Caki2 (cell line): ENCODE measurements at regions not wholly inside any gene's neighbourhood (a gene's known extent, or its start where the extent isn't known, plus 50 kb on each side); places are given as distances from the start of the nearest gene placed in this dataset.

Source experiments
- DNase-seq: peaks from one replicate; pipeline ENCODE4 v3.0.0-alpha.2; 2015; ENCODE audit warnings: low read depth
- in situ Hi-C: cut with HindIII; loops from 2 replicates; pipeline ENCODE4 v1.10.0; 2016; ENCODE audit warnings: low sequenced_read_pairs, low pct_unique_long_range_greater_than_20kb, mixed read lengths

DNA sequence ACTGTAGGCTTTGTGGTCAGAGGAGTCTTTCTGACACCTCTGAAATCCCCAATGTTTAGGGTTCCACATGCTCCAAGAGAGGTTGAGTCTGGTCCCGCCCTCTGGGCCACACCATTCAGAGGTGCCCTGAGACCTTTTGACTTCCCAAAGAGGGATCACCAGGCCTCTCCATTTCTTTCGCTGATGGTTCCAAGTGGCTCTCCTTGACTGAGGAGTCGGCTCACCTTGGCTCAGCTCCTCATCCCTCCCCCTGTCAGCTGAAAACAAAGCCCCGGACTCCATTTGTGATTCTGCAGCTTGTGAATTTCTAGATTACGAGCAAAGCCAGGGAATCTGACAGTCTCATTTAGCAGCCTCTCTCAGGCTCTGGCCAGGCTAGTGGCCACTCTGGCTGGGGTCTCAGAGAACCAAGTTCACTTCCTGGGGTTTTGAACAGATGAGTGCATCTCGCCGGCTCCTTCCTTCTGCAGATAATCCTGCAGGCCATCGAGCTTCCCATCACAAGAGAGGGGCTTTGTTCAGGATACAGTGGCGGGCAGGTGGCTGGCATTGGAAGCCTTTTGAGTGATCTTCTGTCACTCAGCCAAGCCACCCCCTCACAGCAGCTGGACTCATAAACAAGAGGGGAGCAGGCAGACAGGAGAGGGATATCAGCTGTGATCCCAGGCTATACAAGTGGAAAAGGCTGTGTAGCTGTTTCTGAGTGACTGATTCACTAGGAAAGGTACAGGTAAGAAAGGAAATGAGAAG is 102.9 kb downstream of the TRIM29 start:
- DNase-seq: no peak
- in situ Hi-C loops: no loop called here

GRCh38 chr11:120034176-120034875 is 103.6 kb downstream of the TRIM29 start:
- DNase-seq: no peak
- in situ Hi-C loops: no loop called here

GRCh38 chr11:120032766-120033390 is 105.0 kb downstream of the TRIM29 start:
- in situ Hi-C loops: no loop called here
- DNase-seq: no peak

DNA sequence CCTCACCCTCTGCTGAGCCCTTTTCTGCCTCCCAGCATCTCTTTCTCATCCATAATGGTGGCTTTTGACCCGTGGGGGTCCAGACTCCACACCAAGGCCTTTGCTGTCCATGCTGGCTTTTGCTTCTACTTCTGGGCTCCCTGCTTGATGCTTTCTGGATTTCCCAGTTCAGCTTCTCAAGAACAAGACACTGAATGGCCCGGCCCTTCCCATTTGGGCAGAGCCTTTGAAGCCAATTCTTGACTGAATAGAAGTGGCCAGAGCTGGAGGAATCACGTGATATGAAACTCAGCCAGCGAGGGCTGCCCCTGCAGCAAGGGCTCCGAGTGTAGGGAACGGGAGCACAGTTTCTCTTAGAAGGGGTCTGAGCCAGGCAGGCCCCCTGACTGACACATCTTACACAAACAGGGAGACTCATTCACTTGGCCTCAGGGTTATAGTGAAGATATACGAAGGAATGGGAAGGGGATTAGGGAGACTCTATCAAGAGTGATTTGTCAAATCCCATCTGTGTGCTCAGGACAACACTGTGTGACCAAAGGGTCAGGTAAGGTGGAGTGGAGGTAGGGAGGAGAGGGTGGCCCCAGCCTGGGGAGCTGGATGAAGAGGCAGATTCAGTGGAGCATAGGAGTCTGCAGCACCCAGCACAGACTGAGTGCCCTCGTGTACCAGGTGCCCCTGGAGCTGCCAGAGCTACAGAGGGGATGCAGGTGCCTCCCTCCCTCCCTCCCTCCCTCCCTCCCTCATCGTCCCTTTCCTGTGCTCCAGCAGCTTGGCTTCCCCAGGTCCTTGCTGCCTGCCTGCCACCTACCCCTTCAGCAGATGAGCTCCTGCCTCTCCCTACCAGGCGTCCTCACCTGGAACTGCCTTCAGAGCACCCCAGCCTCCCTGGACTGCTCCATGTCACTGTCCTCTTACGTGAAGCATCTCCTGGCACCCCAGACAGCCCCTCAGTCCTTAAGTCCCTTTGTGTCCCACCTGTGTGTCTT is 106.0 kb downstream of the TRIM29 start:
- no peak for DNase-seq
- in situ Hi-C loops: no loop called here

DNA sequence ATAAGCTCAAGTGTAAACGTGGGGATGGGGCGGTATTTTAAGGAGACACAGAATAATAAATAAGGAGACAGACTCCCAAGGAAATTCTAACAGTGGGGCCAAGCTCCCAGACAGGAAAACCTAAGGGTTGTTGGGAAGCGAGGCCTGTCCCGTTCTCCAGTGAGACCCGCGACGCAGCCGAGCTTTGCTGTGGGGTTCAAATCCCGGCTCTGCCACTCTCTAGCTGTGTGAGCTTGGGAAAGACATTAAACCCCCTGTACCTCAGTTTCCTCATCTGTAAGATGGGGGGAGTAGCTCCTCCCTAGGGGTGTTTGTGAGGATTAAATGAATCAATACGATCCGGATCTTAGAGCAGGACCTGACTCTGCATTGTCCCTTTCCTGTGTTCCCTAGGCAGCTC is 106.8 kb downstream of the TRIM29 start:
- no peak for DNase-seq
- in situ Hi-C loops: no loop called here

DNA sequence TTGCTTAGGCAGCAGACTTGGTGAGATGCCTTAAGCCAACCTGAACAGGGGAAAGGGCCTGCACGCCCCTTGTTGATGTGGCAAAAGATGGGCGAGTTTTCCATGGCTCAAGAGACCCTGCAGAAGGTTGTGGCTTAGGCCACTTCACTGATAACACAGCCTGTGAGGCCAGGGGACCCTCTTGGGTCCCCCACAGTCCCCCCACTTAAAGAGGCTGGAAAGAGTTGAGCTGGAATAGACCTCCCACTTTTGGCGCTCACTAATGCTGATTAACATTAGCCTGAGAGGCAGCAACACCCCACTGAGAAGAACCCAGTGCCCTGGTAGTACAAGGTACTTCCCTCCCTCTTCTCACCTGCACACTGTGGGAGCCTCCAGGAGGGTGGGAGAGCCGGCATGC is 107.5 kb downstream of the TRIM29 start:
- in situ Hi-C loops: no loop called here
- no peak for DNase-seq

DNA sequence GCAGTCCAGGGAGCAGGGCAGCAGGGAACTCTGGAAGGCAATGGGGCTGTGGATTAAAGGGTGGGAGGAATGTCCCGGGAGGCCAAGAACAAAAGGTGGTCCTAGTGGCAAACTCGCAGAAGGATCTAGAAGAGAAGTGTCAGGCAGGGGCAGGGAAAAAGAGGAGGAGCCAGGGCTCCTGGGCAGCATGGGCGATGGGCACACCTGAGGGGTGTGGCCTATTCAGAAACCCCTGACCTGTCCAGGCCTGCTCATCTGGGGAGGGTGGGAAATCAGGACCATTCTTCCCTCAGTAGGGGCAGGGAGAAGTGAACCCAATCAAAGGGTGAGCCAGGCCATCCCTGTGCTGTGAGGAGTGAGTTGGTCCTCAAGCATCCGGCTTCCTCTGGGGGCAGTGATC is 108.6 kb downstream of the TRIM29 start:
- in situ Hi-C loops: no loop called here
- DNase-seq: no peak

DNA sequence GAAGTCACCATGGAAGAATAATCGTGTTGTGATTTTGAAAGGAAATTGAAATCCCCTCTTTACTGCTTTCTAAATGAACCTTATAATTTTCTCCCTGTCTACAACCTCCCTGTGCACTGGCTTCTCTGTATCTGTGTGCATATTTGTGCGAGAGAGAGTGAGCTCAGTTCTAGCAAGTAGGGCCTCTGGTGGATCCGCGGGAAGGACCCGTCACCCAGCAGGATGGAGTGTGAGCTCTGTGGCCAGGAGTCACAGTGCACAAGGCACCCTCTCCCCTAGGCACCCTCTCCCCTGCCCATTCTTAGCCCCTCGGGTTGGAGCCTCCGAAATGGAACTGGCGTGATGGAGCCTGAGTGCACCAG is 109.0 kb downstream of the TRIM29 start:
- in situ Hi-C loops: no loop called here
- DNase-seq: no peak

- no peak for DNase-seq
- in situ Hi-C loops: no loop called here
These were observed 109.6 kb downstream of the TRIM29 start for GRCh38 chr11:120028181-120028896.

- in situ Hi-C loops: no loop called here
- no peak for DNase-seq
These were observed 110.2 kb downstream of the TRIM29 start for GRCh38 chr11:120027546-120028180.

DNA sequence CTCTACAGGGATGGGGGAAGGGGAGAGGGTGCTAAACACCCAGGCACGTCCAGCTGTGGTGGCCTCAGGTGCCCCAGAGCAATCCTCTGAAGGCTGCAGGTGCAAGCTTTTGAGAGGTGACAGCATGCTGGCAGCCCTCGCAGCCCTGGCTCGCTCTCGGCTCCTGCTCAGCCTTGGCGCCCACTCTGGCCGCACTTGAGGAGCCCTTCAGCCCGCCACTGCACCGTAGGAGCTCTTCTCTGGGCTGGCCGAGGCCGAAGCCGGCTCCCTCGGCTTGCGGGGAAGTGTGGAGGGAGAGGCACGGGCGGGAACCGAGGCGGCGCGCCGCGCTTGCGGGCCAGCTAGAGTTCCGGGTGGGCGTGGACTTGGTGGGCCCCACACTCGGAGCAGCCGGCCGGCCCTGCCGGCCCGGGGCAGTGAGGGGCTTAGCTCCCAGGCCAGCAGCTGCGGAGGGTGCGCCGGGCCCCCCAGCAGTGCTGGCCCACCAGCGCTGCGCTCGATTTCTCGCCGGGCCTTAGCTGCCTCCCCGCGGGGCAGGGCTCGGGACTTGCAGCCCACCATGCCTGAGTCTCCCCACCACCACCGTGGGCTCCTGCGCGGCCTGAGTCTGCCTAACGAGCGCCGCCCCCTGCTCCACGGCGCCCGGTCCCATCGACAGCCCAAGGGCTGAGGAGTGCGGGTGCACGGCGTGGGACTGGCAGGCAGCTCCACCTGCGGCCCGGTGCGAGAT is 112.1 kb downstream of the TRIM29 start:
- in situ Hi-C loops: no loop called here
- no peak for DNase-seq

DNA sequence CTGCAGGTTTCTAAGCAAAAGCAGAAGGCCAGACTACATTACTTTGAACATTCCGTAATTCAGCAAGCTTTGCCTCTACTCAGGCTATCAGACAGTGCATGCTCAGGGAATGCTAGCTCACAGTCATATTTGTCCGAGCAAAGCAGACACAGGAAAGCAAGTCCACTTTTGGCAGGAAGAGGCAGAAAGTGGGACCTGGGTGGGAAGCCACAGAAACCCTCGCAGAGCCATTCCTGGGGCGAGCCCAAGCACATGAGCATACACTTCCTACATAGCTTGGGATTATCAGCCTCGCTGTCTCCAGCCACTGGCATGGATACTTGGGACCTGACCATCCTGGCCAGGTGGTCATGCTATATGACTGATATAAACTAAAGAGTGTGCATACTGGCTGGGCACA is 113.3 kb downstream of the TRIM29 start:
- in situ Hi-C loops: no loop called here

GRCh38 chr11:120024046-120024445 is 113.9 kb downstream of the TRIM29 start:
- in situ Hi-C loops: no loop called here
- DNase-seq: no peak

More for the DNA sequence above, 113.3 kb downstream of the TRIM29 start:
- DNase-seq: no peak

GRCh38 chr11:120023551-120023950 is 114.4 kb downstream of the TRIM29 start:
- no peak for DNase-seq
- in situ Hi-C loops: no loop called here

DNA sequence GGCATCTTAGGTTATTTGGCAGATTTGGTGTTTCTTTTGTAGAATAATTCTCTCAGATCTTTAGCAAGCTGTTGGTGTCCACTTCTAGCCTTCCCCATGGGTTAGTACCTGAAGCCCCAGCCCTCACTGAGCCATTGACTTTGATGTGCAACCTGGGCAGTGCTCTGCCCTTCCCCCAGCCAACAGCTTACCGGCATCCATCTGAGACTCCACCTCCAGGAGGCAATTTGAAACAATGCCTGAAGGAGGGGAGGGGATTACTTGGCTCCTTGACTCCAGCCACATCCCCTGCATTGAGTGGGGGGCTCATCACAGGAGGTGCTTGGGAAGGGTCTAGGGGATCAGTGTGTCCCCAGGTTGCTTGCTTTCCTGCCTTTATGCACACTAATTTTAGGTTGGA is 114.8 kb downstream of the TRIM29 start:
- in situ Hi-C loops: no loop called here
- DNase-seq: no peak

DNA sequence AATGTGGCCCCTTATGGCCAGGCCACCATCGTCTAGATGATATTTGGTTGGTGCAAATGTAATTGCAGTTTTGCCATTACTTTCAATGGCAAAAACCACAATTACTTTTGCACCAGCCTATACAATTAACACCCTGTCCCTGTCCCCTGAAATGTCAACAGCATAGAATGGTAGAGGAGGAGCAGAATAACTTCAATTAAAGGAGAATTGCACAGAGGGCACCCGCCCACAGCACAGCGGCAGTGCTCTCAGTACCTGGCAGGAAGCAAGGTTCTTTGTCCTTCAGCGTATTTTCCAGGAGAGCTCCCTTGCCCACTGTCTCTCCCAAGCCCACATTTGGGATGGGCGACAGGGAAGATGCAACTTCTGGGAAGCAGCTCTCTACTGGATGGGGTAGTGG is 115.3 kb downstream of the TRIM29 start:
- in situ Hi-C loops: no loop called here
- no peak for DNase-seq

DNA sequence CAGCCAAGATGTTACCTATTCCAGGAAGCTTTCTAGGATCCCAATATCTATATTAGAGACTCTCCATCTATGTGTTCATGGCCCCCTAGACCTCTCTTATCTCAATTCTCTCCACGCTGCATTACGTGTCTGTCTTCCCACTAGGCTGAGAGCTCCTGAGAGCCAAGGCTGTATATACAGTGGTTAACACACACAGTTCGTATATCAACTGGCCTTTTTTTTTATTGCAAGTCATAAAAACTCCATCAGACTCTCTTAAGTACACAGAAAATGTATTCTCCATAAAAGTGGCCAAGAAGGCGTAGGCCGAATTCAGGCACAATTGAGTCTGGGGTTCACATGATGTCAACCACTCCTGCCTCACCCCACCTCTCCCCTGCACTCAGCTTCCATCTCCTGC is 115.9 kb downstream of the TRIM29 start:
- in situ Hi-C loops: no loop called here
- DNase-seq: no peak
